Uterus (tissue), 2 donors: ENCODE measurements at regions not wholly inside any gene's neighbourhood (a gene's known extent, or its start where the extent isn't known, plus 50 kb on each side); places are given as distances from the start of the nearest gene placed in this dataset.
"Not testable (repeated sequence)": the region's sequence is repeated elsewhere in the genome, so short reads cannot be mapped to it uniquely, and the experiment has no call there.

Experiments
- POLR2A ChIP-seq, 2 donors: fragments of 450-650 bp; IDR thresholded peaks; one replicate each; pipeline ENCODE4 v1.6.1; 2016; ENCODE audit warnings: antibody characterized with exemption in 2 of 2, mild to moderate bottlenecking in 1 of 2, moderate library complexity in 1 of 2
- TF ChIP-seq, protein P1 (sequence below), 4 experiments: fragments of 200-600 bp in 2 of 4; fragments of 450-650 bp in 2 of 4; sonication (generic) in 2 of 4; IDR thresholded peaks; one replicate each; pipeline ENCODE4 v1.5.1; 2016 to 2019; ENCODE audit warnings: antibody characterized with exemption in 4 of 4, mild to moderate bottlenecking in 2 of 4, moderate library complexity in 1 of 4

DNA sequence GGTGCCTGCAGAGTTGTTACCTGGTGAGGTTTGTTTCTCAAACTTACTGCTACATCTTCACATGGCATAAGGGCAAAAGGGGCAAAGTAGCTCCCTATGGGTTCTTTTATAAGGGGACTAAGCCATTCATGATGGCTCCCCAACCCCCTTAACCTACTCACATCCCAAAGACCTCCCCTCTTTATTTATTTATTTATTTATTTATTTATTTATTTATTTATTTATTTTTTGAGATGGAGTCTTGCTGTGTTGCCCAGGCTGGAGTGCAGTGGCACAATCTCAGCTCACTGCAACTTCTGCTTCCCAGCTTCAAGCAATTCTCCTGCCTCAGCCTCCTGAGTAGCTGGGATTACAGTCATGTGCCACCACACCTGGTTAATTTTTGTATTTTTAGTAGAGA, 1065.7 kb upstream of the DEFB115 start:
- TF ChIP-seq, protein P1, sequence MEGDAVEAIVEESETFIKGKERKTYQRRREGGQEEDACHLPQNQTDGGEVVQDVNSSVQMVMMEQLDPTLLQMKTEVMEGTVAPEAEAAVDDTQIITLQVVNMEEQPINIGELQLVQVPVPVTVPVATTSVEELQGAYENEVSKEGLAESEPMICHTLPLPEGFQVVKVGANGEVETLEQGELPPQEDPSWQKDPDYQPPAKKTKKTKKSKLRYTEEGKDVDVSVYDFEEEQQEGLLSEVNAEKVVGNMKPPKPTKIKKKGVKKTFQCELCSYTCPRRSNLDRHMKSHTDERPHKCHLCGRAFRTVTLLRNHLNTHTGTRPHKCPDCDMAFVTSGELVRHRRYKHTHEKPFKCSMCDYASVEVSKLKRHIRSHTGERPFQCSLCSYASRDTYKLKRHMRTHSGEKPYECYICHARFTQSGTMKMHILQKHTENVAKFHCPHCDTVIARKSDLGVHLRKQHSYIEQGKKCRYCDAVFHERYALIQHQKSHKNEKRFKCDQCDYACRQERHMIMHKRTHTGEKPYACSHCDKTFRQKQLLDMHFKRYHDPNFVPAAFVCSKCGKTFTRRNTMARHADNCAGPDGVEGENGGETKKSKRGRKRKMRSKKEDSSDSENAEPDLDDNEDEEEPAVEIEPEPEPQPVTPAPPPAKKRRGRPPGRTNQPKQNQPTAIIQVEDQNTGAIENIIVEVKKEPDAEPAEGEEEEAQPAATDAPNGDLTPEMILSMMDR (IDR thresholded peaks at IDR 0.05), result not testable (repeated sequence)
- TF ChIP-seq POLR2A (IDR thresholded peaks at IDR 0.05), result not testable (repeated sequence)
